GM04503 (cell line): ENCODE measurements at regions not wholly inside any gene's neighbourhood (a gene's known extent, or its start where the extent isn't known, plus 50 kb on each side); places are given as distances from the start of the nearest gene placed in this dataset.

Source experiments
- DNase-seq: peaks from one replicate; pipeline ENCODE4 v3.0.0-alpha.2; 2012; ENCODE audit warnings: low read depth

DNA sequence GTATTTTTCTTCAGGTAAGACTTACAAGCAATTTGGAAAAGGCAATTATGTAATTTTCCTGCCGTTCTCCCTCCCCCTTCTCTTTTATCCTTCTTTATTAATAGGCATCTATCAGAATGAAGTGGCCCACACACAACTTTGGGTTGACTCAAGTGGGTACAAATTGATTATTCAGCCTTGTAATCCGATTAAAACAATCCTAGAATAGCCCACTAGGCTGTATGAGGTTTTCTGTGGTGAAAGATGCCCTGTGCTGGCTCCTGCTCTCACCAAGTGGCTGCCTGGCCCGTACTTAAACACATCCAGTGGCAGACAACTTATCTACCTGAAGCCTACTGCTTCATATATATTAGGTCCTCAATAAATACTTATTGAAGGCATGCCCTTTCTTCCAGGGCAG, 177.3 kb upstream of the C9orf72 start:
- DNase-seq: no peak

DNA sequence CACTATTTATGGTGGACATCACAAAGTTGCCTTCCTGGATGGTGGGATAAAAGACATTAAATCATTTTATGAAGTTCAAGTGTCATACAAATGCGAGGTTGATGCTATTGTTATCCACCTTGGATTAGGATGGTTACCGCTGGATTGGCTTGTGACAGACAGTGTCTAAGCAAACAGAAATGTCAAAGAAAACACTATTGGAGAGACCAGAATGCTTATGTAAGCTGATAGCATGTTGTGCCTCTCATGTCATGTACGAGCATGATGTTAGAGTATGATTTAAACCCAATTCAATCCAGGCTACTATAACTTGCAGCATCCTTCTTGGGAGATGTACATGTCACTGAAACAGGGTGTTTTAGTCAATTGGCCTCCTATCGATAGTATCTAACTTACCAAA, 178.8 kb upstream of the C9orf72 start:
- no peak for DNase-seq

- DNase-seq: no peak
Measured at GRCh38 chr9:27755846-27756245, 182.6 kb upstream of the C9orf72 start.

DNA sequence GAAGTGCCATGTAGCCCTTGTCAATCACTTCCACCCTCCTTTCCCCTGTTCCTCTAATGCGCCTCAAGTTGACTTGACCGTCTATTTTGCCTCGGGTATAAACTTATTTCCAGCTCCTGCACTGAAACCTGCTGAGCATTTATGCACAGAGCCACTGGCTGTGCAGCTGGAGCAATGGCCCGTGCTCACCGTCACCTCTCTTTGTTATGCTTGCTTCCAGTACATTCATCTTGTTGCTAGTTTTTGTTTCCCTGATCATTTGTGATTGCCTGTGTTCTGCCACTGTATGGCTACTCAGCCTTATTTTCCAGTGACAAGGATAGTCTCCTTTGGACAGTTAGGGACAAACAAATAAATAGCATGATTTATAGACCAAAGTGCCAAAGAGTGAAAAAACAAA, 183.1 kb upstream of the C9orf72 start:
- no peak for DNase-seq

DNA sequence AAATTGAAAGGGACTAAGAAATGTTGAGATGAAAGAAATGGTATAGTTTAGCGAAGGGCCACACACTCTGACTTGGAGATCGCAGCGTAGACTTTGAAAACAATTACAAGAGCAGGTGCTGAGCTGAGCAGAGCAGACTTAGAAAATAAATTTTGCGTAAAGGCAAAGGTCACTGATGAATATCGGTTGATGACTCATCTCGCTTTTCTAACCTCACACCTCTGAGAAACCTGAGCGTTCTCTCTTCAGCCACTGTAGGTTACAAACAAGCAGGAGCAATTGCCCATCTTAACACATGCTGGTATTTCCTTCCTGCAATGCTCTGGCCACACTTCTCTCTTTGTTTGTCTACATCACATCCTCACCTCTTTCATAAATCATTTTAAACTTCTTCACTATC, 190.6 kb upstream of the C9orf72 start:
- DNase-seq: no peak

- no peak for DNase-seq
Measured at GRCh38 chr9:27765266-27766072, 192.2 kb upstream of the C9orf72 start.

DNA sequence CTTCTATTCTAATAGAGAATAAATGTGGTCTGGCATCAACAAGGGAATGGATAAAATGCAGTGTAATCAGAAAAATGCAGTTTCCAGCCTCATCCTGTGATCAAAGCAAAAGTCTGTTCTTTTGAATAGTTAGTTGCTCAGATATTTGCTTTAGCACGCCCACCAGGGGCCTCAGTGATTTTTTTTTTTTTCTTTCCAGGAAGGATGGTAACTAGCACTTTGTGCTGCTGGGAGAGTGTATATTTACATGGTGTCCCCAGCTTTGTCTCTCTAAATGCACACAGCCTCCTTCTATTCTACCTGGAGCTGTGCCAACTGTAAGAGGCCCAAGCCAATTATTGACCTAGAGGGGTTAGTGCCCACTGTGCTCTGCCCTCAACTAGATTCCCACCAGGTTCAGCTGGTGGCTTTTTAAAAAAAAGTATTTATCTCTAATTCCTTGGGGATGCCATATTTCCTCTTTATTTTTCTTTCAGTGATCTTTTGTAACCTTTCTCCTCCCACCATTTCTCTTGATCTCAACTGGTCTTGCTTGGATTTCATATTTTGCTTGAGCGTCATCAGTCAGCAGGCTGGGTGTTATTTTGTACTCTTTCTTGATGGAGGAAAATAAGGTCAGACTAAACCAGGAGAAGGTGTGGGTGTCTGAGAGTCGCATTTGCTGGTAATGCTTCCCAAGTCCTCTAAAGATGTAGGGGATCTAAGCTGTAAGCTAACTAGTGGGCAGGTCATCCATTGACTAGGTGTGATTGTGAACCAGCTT, 193.0 kb upstream of the C9orf72 start:
- no peak for DNase-seq

DNA sequence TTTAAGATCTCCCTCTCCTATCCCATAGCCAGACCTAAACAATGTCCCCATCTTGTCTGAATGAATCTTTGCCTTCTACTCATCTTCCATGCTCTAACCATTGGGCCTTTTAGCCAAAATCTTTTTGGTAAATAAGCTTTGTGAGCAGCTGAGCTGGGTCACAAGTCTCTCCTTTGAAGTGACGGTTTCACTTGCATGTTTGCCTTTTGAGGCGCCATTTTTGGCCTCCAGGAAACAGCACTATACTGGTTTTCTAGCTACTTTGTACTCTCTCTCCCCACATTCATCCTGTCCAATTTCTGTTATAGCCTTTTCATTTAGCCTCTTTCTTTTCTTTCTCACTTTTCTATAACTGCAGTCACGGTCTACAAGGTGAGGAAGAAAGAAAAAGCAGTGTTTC, 195.5 kb upstream of the C9orf72 start:
- DNase-seq: no peak

- DNase-seq: no peak
Measured at GRCh38 chr9:27770541-27770940, 197.3 kb upstream of the C9orf72 start.

DNA sequence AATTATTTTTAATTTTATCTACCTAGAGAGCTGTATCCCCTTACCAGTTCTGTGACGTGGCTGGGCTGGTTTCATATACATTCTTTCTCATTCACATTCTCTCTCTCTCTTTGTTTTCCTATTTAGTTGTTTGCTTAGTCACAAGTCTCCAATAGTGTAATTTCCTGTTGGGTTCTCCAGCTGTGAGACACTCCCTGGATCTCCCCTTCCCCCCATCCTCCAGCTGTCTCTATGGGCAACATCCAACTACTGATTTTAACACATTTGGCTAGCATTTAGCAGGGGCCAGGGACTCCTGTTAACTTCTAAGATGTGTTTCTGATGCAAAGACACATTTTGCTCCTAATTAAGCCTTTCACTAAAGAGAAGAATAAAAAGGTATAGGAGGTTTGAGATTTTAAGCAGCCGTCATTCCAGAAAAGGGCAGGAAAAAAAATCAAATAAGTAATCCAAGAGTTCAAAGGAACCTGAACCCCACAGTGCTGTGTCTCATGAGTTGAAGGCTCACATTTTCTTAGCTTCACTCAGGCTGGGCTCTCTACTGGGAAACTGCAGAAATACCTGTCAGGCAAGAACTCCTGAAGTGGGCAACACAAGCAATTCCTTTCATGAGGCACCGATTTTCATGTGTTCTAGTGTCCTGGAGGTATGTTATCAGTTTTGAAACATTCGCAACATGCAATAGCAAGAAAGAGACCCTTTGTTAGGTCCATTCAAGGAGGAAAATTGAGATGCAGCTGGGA, 198.7 kb upstream of the C9orf72 start:
- DNase-seq: no peak

DNA sequence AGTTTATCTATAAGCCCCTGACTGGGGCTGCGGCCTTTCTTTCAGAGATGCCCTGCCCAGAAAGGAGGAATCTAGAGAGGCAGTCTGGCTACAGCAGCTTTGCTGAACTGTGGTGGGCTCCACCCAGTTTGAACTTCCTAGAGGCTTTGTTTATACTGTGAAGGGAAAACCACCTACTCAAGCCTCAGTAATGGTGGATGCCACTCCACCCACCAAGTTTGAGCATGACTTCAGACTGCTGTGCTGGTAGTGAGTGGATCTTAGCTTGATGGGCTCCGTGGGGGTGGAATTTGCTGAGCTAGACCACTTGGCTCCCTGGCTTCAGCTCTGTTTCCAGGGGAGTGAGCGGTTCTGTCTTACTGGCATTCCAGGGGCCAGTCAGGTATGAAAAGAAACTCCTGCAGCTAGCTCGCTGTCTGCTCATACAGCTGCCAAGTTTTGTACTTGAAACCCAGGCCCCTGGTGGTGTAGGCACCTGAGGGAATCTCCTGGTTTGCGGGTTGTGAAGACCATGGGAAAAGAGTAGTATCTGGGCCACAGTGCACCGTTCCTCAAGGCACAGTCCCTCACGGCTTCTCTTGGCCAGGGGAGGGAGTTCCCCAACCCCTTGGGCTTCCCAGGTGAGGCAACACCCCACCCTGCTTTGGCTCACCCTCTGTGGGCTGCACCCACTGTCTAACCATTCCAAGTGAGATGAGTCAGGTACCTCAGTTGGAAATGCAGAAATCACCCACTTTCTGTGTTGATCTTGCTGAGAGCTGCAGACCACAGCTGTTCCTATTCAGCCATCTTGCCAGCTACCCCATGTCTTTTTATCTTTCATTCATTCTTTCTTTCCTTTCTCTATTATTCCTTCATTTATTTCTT, 211.8 kb upstream of the C9orf72 start:
- DNase-seq: no peak

GRCh38 chr9:27785714-27786100, 212.4 kb upstream of the C9orf72 start:
- no peak for DNase-seq

GRCh38 chr9:27787891-27788290, 214.6 kb upstream of the C9orf72 start:
- no peak for DNase-seq

DNA sequence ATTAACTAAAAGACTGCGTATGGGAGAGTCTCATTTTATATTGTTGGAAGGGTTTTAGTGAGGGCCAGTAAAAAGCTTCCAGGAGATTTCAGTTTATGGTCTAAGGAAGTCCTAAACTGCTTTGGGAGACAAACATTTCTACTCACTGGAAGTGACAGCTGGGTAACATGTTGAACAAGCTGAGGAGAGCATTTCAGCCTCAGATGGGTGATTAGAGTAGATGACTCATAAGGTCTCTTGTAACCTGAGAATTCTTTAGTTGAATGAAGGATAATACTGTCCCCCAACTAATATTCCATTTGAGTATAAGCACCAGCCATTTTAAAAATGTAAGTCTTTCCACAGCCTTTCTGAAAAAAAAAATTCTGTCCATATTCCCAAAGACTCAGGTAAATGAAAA, 218.0 kb upstream of the C9orf72 start:
- no peak for DNase-seq

- no peak for DNase-seq
Measured at GRCh38 chr9:27792971-27793689, 219.8 kb upstream of the C9orf72 start.

DNA sequence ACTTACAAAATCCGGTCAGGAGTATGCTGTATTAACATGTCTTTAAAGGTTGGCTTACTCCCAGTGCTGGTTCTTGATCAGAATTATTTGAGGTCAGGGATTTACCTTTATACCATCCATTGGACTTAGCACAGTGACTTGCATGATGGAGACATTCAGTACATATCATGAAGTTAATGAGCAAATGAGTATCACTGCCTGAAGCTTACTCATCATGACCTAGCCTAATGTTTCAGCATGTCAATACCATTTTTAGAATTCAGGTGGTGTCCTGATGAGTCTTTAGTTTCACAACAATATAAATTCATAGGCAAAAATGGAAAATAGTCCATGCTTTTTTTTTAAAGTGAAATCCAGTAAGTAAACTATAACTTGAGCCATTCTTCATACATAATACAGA, 226.0 kb upstream of the C9orf72 start:
- DNase-seq: no peak

GRCh38 chr9:27800159-27800558, 226.9 kb upstream of the C9orf72 start:
- DNase-seq: no peak

DNA sequence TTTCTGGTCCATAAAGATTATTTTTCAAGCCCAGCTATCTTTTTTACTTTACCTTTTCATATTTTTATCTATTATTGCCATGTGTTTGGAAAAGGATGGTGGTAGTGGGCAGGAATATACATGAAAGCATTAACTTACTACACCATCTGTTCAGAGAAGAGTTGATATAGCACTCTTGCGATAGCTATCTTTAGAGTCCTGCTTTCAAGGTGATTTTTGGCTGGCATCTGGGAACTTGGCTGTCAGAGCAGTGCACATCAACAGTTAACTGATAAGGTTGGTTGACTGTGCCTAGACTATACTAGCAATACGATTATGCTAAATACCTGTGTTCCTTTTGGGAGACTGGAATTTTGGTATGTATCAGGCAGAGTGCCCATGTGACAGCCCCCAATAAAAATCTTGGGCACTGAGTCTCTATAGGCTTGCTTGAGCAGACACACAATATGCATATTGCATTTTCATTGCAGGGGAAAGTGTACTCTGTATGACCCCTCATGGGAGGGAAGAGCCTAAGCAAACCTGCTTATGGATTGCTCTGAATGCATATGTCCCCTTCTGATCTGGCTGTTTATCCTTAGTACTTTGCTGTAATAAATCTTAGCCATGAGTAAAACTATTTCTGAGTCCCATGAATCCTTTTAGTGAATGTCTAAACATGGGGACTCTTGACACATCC, 227.6 kb upstream of the C9orf72 start:
- DNase-seq: no peak

- DNase-seq: no peak
Measured at GRCh38 chr9:27801545-27801944, 228.3 kb upstream of the C9orf72 start.

DNA sequence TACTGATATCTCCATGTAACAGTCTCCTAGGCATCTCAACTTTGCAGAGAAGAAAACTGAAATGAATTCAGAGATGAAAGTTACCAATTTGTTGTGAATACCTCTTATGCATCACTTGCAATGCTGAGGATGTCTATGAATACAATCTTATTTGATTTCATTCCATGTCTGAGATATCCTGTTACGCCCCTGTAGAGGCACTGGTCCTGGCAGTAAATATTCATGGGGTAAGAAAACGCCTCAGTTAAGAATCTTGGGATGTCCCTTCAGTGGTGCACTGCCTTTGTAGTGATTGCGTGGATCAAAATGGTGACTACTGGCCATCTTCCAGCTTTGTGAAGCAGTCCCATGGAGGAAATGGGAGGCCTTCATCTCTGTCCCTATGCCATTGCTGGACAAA, 229.1 kb upstream of the C9orf72 start:
- DNase-seq: no peak

- DNase-seq: no peak
Measured at GRCh38 chr9:27808864-27809263, 235.6 kb upstream of the C9orf72 start.
